ENCODE measurements at regions not wholly inside any gene's neighbourhood (a gene's known extent, or its start where the extent isn't known, plus 50 kb on each side); places are given as distances from the start of the nearest gene placed in this dataset.

GRCh38 chr1:168473126-168473525 lies 70.7 kb downstream of the XCL2 start:
- DNase-seq (ENCODE audit: low read depth), result no peak
- no peak for TF ChIP-seq CTCF (IDR thresholded peaks at IDR 0.05; ENCODE audit: insufficient read depth, low read length, poor library complexity, severe bottlenecking)
- H3K36me3 ChIP-seq (ENCODE audit: control insufficient read depth, insufficient read depth, low read length), result no peaks in the 10 kb centered on the region

GRCh38 chr1:168472223-168472622 lies 71.6 kb downstream of the XCL2 start:
- Histone ChIP-seq H3K36me3 (ENCODE audit: control insufficient read depth, insufficient read depth, low read length) (no peaks in the 10 kb centered on the region), H3K27me3 (ENCODE audit: control insufficient read depth, insufficient read depth, low read length) (no peaks in the 10 kb centered on the region), H3K4me3 (ENCODE audit: low read depth, low read length) (no peak overlapping the region)
- no peak for DNase-seq (ENCODE audit: low read depth)
- TF ChIP-seq CTCF (IDR thresholded peaks at IDR 0.05; ENCODE audit: insufficient read depth, low read length, poor library complexity, severe bottlenecking), result no peak

More at GRCh38 chr1:168473126-168473525, 70.7 kb downstream of the XCL2 start:
- H3K27me3 ChIP-seq (ENCODE audit: control insufficient read depth, insufficient read depth, low read length), result no peaks in the 10 kb centered on the region
- H3K4me3 ChIP-seq (ENCODE audit: low read depth, low read length), result no peak overlapping the region

GRCh38 chr1:168470901-168471431 lies 72.8 kb downstream of the XCL2 start:
- Histone ChIP-seq H3K36me3 (ENCODE audit: control insufficient read depth, insufficient read depth, low read length) (no peaks in the 10 kb centered on the region), H3K27me3 (ENCODE audit: control insufficient read depth, insufficient read depth, low read length) (no peaks in the 10 kb centered on the region), H3K4me3 (ENCODE audit: low read depth, low read length) (no peak overlapping the region)
- DNase-seq (ENCODE audit: low read depth), result peak; percentile 92
- no peak for TF ChIP-seq CTCF (IDR thresholded peaks at IDR 0.05; ENCODE audit: insufficient read depth, low read length, poor library complexity, severe bottlenecking)

- Histone ChIP-seq H3K27me3 (ENCODE audit: control insufficient read depth, insufficient read depth, low read length) (no peaks in the 10 kb centered on the region), H3K4me3 (ENCODE audit: low read depth, low read length) (no peak overlapping the region), H3K36me3 (ENCODE audit: control insufficient read depth, insufficient read depth, low read length) (no peaks in the 10 kb centered on the region)
- TF ChIP-seq CTCF (IDR thresholded peaks at IDR 0.05; ENCODE audit: insufficient read depth, low read length, poor library complexity, severe bottlenecking), result no peak
- DNase-seq (ENCODE audit: low read depth), result no peak
Observed at GRCh38 chr1:168469690-168470089, 74.1 kb downstream of the XCL2 start.

GRCh38 chr1:168468822-168469221 lies 75.0 kb downstream of the XCL2 start:
- Histone ChIP-seq H3K4me3 (ENCODE audit: low read depth, low read length) (no peak overlapping the region), H3K36me3 (ENCODE audit: control insufficient read depth, insufficient read depth, low read length) (no peaks in the 10 kb centered on the region), H3K27me3 (ENCODE audit: control insufficient read depth, insufficient read depth, low read length) (no peaks in the 10 kb centered on the region)
- no peak for TF ChIP-seq CTCF (IDR thresholded peaks at IDR 0.05; ENCODE audit: insufficient read depth, low read length, poor library complexity, severe bottlenecking)
- DNase-seq (ENCODE audit: low read depth), result no peak
